GM08714 (cell line): ENCODE measurements at regions not wholly inside any gene's neighbourhood (a gene's known extent, or its start where the extent isn't known, plus 50 kb on each side); places are given as distances from the start of the nearest gene placed in this dataset.
"Not testable (repeated sequence)": the region's sequence is repeated elsewhere in the genome, so short reads cannot be mapped to it uniquely, and the experiment has no call there.

ENCODE experiments used
- H3K4me3 ChIP-seq: fragments of 200-500 bp; sonication (Bioruptor generic); 2 replicates; pipeline ENCODE4 v1.5.1; 2014; ENCODE audit warnings: mild to moderate bottlenecking, low read length, inconsistent platforms
- ZNF274 ChIP-seq: IDR thresholded peaks from 2 replicates; pipeline ENCODE4 v1.6.1; 2012; ENCODE audit warnings: mild to moderate bottlenecking, low read depth, low read length

DNA sequence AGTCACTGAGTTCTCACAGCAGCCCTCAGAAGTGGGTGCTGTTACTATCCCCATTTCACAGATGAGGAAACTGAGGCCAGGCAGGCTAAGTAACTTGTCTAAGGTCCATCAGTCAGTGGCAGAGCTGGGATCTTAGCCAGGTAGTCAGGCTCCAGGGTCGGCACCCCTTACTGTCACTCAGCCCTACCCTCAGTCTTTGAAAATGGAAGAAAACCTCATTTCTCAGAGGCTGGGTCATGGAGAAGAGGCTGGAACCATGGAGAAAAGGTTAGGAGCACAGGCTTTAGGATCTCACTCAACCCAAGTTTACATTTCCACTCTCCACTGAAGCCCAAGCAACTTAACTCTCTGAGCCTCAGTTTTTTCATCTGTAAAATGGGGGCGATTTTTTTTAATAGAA, 116.2 kb upstream of the SIRPG start:
- TF ChIP-seq ZNF274 = no peak
- H3K4me3 ChIP-seq = no peak overlapping the region

DNA sequence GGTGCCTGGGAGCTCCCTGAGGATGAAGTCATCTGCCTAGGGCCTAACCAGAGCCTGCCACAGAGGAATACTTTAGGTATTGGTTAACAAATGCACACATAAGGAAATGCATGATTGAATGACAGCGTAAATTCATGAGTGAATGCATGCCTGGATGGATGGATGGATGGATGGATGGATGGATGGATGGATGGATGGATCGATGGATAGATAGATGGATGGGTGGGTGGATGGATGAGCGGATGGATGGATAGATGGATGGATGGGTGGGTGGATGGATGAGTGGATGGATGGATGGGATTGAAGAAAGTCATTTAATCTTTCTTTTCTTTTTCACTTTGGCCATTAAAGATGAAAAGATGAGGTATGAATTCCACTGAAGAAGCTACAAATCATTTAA, 111.9 kb upstream of the SIRPG start:
- no peak overlapping the region for H3K4me3 ChIP-seq
- TF ChIP-seq ZNF274 = no peak

DNA sequence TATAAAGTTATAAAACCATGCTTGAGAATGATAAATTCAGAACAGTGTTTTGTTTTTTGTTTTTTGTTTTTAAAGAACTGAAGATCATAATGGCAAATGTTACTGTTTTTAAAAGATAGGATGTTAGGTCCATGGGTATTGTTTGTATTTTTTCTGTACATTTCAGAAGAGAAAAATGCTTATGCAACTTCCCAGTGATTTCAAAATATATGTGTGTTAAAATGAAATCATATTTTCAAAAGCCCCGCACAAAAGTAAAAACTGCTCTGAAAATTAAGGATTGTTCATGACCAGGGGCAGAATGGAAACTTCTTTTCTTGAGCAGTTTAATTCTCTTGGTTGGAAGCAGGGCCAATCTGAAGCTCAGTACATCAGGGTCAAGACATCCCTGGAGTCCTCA, 109.2 kb upstream of the SIRPG start:
- TF ChIP-seq ZNF274 = no peak

DNA sequence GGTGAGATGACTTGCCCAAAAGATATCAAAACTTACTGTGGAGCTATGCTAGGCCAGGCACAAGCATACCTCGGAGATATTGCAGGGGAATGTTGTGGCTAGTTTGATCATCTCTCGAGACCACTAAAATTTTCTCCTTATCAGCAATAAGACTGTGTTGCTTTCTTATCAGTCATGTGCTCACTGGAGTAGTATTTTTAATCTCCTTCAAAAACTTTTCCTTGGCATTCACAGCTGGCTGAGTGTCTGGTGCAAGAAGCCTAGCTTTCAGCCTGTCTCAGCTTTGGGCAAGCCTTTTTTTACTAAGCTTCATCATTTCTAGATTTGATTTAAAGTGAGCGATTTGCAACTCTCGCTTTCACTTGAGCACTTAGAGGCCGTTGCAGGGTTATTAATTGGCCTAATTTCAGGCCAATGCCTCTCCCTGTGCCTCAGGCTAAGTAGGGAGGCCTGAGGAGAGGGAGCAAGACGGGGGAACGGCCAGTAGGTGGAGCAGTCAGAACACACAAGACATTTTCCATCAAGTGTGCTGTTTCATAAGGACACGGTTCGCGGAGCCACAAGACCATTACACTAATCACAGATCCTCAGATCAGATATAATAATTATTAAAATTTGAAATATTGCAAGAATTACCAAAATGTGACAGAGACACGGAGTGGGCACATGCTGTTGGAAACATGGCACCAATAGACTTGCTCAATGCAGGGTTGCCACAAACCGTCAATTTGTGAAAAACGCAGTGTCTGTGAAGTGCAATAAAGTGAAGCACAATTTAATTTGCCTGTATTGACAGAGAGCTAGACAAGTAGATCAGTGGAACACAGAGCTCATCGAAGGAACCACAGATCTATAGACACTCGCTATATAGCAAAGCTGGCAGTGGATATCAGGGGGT, 106.8 kb upstream of the SIRPG start:
- TF ChIP-seq ZNF274 = no peak

More for the DNA sequence above, 109.2 kb upstream of the SIRPG start:
- H3K4me3 ChIP-seq = no peak overlapping the region

DNA sequence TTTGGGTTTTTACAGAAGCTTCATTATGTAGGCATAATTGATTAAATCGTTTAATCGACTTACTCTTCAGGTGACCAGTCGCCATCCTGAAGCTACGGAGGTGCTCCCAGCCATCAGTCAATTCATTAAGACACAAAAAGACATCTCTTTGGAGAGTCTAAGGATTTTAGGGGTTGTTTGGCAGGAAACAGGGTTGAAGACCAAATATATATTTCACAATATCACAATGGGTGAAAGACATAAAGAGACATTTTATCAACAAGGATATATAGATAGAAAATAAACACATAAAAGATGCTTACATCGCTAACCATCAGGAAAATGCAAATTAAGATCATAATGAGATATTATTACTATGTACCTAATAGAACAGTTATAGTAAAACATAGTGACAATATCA, 104.0 kb upstream of the SIRPG start:
- TF ChIP-seq ZNF274 = no peak
- H3K4me3 ChIP-seq = no peak overlapping the region

More for the DNA sequence above, 106.8 kb upstream of the SIRPG start:
- H3K4me3 ChIP-seq = no peak overlapping the region

DNA sequence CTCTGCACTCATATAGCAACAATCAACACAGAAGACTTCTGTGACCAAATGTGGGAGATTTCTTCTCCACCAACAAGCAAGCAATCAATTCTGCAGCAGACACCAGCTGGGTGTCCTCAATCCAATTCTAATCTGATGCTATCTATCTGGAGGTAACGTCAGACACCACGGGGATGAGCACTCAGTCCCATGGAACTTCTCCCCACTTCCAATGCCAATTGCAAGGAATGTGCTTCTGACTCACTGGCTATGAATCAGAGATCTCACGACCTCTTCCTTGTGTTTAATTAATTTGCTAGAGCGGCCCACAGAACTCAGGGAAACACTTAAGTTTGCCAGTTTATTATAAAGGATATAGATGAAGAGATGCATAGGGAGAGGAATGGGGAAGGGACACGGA, 103.5 kb upstream of the SIRPG start:
- H3K4me3 ChIP-seq = no peak overlapping the region
- TF ChIP-seq ZNF274 = no peak

DNA sequence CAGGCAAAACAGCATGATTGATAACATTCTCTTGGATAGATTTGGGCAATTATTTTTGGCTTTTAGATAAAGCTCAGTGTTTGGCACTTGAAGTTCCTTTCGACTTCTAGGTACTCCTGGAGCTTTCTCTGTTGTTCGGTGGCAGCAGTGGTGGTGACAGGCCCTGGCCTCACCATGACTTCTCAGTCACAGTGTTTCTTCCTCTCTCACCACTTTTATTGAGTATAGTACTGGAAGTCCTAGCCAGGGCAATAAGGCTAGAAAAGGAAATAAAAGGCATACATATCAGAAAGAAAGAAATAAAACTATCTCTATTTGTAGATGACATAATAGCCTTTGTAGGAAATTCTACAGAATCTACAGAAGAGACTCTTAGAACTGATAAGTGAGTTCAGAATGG, 101.2 kb upstream of the SIRPG start:
- no peak for TF ChIP-seq ZNF274
- no peak overlapping the region for H3K4me3 ChIP-seq

DNA sequence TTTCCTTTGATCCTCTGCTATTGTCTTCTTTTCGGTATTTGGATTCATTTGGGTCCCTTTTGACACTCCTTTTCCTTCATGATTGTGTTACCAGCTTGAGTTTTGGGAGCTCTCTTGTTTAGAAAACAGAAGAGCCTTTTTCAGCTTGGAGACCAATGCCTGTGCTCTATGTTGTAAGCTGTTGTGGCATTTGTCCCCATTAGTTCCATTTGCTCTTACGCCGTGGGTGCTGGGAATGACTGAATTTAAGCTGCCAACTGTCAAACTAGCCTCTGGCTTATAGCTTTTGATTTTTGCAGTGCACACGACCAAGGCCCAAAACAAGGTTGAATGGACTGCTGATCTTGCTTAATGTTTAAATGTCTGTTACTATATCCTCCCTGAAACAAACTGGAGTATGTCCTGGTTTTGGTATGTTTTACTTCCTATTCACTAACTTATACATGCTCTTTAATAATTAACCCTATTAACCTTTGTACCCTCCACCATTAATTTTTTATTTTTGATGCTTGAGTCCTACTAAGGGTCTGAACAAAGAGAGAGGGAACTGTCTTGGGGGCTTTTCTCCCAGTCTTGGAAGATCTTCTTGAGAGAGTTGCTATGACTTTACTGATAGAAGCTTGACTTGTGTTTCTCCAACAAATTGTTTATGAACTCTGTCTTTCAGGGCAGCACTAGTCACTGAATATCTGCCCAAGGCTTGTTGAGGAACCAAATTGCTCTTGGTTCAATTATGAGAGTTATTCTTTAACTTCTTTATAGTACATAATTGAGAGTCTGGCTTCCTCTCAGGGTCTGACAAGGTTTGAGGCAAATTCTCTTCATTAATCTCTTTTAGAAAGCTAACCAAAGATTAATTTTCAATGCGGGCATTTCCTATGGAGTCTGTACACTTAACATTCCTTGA, 100.3 kb upstream of the SIRPG start:
- TF ChIP-seq ZNF274 = no peak
- H3K4me3 ChIP-seq = no peak overlapping the region

DNA sequence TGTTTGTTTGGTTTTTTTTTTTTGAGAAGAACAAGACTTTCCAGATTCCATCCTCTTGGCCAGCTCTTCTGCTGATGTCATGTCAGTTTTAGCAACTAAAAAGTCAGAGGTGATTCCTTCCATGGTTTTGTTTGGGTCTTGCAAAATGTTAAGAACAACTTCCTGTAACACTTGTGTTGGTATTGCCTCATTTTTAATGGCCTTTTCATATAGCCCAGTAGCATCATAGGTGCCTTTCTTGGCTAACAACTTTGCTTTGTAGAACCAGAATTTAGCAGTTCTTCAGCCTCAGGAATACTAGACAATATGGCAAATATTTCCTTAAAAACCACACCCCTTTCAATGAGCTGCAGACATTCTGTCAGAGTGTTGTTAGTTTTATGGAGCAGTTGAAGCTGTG, 99.5 kb upstream of the SIRPG start:
- no peak overlapping the region for H3K4me3 ChIP-seq
- no peak for TF ChIP-seq ZNF274

DNA sequence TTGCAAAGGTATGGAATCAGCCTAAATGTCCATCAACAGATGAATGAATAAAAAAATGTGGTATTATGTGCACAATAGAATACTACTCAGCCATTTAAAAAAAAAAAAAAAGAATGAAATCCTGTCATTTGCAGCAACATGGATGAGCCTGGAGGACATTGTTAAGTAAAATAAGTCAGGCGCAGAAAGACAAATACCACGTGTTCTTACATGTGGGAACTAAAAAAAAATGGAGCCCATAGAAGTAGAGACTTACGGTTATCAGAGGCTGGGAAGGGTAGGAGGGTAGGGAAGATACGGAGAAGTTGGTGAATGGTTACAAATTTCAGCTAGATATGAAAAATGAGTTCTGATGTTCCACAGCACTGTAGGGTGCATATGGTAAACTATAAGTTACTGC, 97.2 kb upstream of the SIRPG start:
- no peak for TF ChIP-seq ZNF274
- H3K4me3 ChIP-seq = no peak overlapping the region

DNA sequence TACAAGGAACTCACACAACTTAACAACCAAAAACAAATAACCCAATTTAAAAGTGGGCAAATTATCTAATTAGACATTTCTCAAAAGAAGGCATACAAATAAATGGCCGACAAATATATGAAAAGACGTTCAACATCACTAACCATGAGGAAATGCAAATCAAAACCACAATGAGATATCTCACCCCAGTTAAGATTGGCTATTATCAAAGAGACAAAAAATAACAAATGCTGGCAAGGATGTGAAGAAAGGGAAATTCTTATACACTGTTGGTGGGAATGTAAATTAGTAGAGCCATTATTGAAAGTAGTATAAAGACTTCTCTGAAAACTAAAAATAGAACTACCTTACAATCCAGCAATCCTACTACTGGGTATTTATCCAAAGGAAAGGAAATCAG, 96.7 kb upstream of the SIRPG start:
- no peak for TF ChIP-seq ZNF274
- H3K4me3 ChIP-seq = no peak overlapping the region

DNA sequence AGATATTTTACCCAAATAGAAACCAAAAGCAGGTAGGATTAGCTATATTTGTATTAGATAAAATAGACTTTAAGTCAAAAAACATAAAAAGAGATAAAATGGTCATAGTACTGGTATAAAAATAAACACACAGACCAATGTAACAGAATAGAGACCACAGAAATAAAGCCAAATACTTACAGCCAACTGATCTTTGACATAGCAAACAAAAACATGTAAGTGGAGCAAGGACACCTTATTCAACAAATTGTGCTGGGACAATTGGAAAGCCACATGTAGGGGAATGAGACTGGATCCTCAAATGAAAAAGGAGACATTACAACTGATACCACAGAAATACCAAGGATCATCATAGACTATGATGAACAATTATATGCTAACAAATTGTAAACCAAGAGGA, 94.5 kb upstream of the SIRPG start:
- H3K4me3 ChIP-seq = no peak overlapping the region
- TF ChIP-seq ZNF274 = no peak

DNA sequence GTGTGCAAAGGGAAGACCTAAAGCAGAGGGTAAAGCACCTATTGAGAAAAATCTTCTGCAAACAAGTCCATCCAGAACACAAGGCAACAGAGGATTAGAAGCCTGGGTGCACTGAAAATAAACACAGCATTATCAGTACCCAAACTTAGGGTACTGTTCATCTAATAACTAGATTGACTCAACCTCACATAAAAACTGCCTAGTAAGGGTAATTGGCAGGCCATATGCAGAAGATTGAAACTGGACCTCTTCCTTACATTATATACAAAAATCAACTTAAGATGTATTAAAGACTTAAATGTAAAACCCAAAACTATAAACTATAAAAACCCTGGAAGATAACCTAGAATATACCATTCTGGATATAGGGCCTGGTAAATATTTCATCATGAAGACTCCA, 91.2 kb upstream of the SIRPG start:
- TF ChIP-seq ZNF274 = no peak
- no peak overlapping the region for H3K4me3 ChIP-seq

DNA sequence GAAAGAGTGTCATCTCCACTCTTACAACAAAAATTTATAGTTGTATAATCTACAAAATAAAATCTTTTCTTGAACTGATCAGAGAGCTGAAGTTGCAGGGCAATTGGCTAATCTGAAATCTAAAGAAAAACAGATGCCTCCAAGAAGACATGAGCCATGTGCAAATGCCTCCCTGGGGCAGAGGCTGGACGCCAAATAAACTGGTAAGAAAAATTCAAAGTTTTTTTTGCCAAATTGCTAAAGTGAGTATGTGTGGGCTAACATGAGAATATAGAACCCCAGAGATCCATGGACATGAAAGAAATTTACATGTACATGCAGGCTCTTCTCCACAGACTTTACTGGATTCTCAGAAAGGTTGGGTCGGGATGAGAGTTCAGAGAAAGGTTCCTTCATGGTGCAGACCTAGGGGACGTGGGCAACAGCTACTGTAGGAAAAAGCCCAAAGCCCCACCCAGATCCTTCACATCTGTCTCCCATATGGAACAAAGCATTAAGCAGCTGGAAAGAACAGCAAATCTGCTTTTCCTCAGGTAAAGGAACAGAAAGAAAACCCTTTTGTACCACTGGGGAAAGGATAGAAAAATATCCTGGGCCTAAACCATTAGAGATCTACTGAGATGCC, 90.5 kb upstream of the SIRPG start:
- H3K4me3 ChIP-seq = no peak overlapping the region
- no peak for TF ChIP-seq ZNF274

DNA sequence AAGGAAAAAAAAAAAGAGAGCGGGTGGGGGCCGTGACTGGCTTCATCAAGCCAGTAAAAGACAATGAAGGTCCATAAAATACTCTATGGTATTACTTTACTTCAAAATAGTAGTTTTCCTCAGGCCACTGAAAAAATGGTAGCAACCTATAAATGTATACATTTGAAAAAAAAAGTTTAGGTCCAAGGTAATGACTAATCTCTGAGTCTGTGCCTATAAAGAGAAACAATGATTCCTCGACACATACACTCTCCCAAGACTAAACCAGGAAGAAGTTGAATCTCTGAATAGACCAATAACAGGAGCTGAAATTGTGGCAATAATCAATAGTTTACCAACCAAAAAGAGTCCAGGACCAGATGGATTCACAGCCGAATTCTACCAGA, 84.5 kb upstream of the SIRPG start:
- not testable (repeated sequence) for H3K4me3 ChIP-seq
